ENCODE measurements at regions not wholly inside any gene's neighbourhood (a gene's known extent, or its start where the extent isn't known, plus 50 kb on each side); places are given as distances from the start of the nearest gene placed in this dataset.

GRCh38 chr4:38356686-38357085 lies 307.3 kb upstream of the KLF3 start:
- TF ChIP-seq NCOA2 (IDR thresholded peaks at IDR 0.05; ENCODE audit: partially characterized antibody in 2 of 2): no peak
- no peak for TF ChIP-seq RBM34 (IDR thresholded peaks at IDR 0.05; ENCODE audit: borderline replicate concordance, insufficient read depth, low read length)
- TF ChIP-seq RFX5 (IDR thresholded peaks at IDR 0.05; ENCODE audit: low read depth, low read length): no peak
- TF ChIP-seq POLR2AphosphoS2 (IDR thresholded peaks at IDR 0.05; ENCODE audit: low read length): no peak
- no peak for TF ChIP-seq CHD7 (IDR thresholded peaks at IDR 0.05; ENCODE audit: low read depth, low read length)
- no peak for TF ChIP-seq EZH2 (IDR thresholded peaks at IDR 0.05; ENCODE audit: borderline replicate concordance, low read depth, low read length)
- no peak for TF ChIP-seq MAFG (tag; conservative IDR thresholded peaks at IDR 0.05)
- TF ChIP-seq RBM39 (optimal IDR thresholded peaks at IDR 0.05; ENCODE audit: low read depth, low read length): no peak
- no peak for TF ChIP-seq PREB (CRISPR knock-in tag; IDR thresholded peaks at IDR 0.05)
- TF ChIP-seq HNRNPL (IDR thresholded peaks at IDR 0.05; ENCODE audit: low read depth, low read length): no peak
- TF ChIP-seq CTCF (IDR thresholded peaks at IDR 0.05 in 2 of 3, conservative IDR thresholded peaks at IDR 0.05 in 1 of 3; ENCODE audit: insufficient read depth in 2 of 3, low read depth in 1 of 3, low read length in 3 of 3): no peak

Measured in K562 (cell line).